GM13976 (cell line): ENCODE measurements at regions not wholly inside any gene's neighbourhood (a gene's known extent, or its start where the extent isn't known, plus 50 kb on each side); places are given as distances from the start of the nearest gene placed in this dataset.

Source experiments
- DNase-seq: peaks from one replicate; pipeline ENCODE4 v3.0.0; 2012; ENCODE audit warnings: low spot score
- CTCF ChIP-seq: IDR thresholded peaks from 2 replicates; pipeline ENCODE4 v1.5.1; 2012; ENCODE audit warnings: borderline replicate concordance, mild to moderate bottlenecking; ENCODE audit not compliant: insufficient read depth; ENCODE audit errors: extremely low read depth, missing control alignments, control extremely low read depth
- in situ Hi-C: fragments of 300-500 bp; cut with MboI; formaldehyde crosslinking; loops from one replicate; pipeline ENCODE4 v1.12.0; 2022; ENCODE audit warnings: low sequenced_read_pairs, mixed read lengths, inconsistent platforms; ENCODE audit not compliant: unreplicated experiment

- DNase-seq = no peak
- in situ Hi-C loops = no loop called here
- no peak for TF ChIP-seq CTCF
These were observed 354.0 kb downstream of the TLR4 start for GRCh38 chr9:118058227-118058626.

GRCh38 chr9:118059484-118060278, 355.5 kb downstream of the TLR4 start:
- DNase-seq = no peak
- in situ Hi-C loops = no loop called here
- TF ChIP-seq CTCF = no peak

- no peak for TF ChIP-seq CTCF
- in situ Hi-C loops = no loop called here
- no peak for DNase-seq
These were observed 379.0 kb downstream of the TLR4 start for GRCh38 chr9:118083161-118083560.

GRCh38 chr9:118088090-118088489, 383.9 kb downstream of the TLR4 start:
- no peak for TF ChIP-seq CTCF
- in situ Hi-C loops = no loop called here
- DNase-seq = no peak

GRCh38 chr9:118091226-118091625, 387.0 kb downstream of the TLR4 start:
- no peak for TF ChIP-seq CTCF
- no peak for DNase-seq
- in situ Hi-C loops = no loop called here

GRCh38 chr9:118091711-118092500, 387.7 kb downstream of the TLR4 start:
- DNase-seq = no peak
- no peak for TF ChIP-seq CTCF
- in situ Hi-C loops = no loop called here

GRCh38 chr9:118094387-118094786, 390.2 kb downstream of the TLR4 start:
- no peak for TF ChIP-seq CTCF
- no peak for DNase-seq
- in situ Hi-C loops = no loop called here
